IMR-90 (cell line): ENCODE measurements at regions not wholly inside any gene's neighbourhood (a gene's known extent, or its start where the extent isn't known, plus 50 kb on each side); places are given as distances from the start of the nearest gene placed in this dataset.

Experiments used
- ATAC-seq: fragments of 200-7000 bp; cut with Tn5 transposase; 2 replicates; pipeline ENCODE4 v1.9.1; 2020; ENCODE audit warnings: low read depth, mild to moderate bottlenecking, moderate library complexity
- BruUV-seq: library from RNA; stranded (reverse); fragments of 400-500 nt; replicated peaks from 2 replicates; lab custom pipeline; 2021; lab: Mats Ljungman, UMichigan
- CTCF ChIA-PET: fragments of 300-600 bp; formaldehyde crosslinking; extraction: SDS; loops from one replicate; lab custom pipeline; 2021; ENCODE audit warnings: antibody characterized with exemption; lab: Yijun Ruan, JAX
- POLR2A ChIA-PET: fragments of 300-600 bp; sonication (Branson Sonifier 250); formaldehyde crosslinking; loops from one replicate; lab custom pipeline; 2022; ENCODE audit warnings: antibody characterized with exemption; ENCODE audit not compliant: unreplicated experiment; lab: Charles Lee
- DNase-seq: peaks from one replicate; pipeline ENCODE4 v3.0.0; 2013
- H2AFZ ChIP-seq: replicated peaks from 2 replicates; pipeline ENCODE3; 2013; ENCODE audit warnings: low read length, mild to moderate bottlenecking; ENCODE audit not compliant: poor library complexity
- H2AK5ac ChIP-seq: 2 replicates; pipeline ENCODE4 v1.6.1; 2013; ENCODE audit warnings: low read depth, low read length, inconsistent platforms
- H2AK9ac ChIP-seq: replicated peaks from 2 replicates; pipeline ENCODE3; 2013; ENCODE audit warnings: mild to moderate bottlenecking, low read depth, low read length, moderate library complexity; ENCODE audit not compliant: poor library complexity
- H2BK120ac ChIP-seq: 2 replicates; pipeline ENCODE4 v1.6.1; 2013; ENCODE audit warnings: low read depth, low read length, inconsistent platforms
- H2BK15ac ChIP-seq: 3 replicates; pipeline ENCODE4 v1.6.1; 2013; ENCODE audit warnings: low read depth, low read length, inconsistent platforms
- H2BK20ac ChIP-seq: 2 replicates; pipeline ENCODE4 v1.6.1; 2013; ENCODE audit warnings: low read depth, mild to moderate bottlenecking, inconsistent platforms, low read length, moderate library complexity
- H2BK5ac ChIP-seq: 2 replicates; pipeline ENCODE4 v1.6.1; 2013; ENCODE audit warnings: mild to moderate bottlenecking, low read depth, low read length, inconsistent platforms; ENCODE audit not compliant: poor library complexity, severe bottlenecking
- H3K14ac ChIP-seq: replicated peaks from 2 replicates; pipeline ENCODE4 v1.6.1; 2013; ENCODE audit warnings: low read depth, low read length, inconsistent platforms
- H3K18ac ChIP-seq: 2 replicates; pipeline ENCODE4 v1.6.1; 2013; ENCODE audit warnings: low read depth, low read length, control low read depth
- H3K23ac ChIP-seq: 2 replicates; pipeline ENCODE4 v1.6.1; 2013; ENCODE audit warnings: low read depth, low read length, inconsistent platforms
- H3K27ac ChIP-seq: 2 replicates; pipeline ENCODE4 v1.5.1; 2013; ENCODE audit warnings: mild to moderate bottlenecking, control low read depth, low read length; ENCODE audit not compliant: insufficient read depth
- H3K27me3 ChIP-seq: 2 replicates; pipeline ENCODE4 v1.6.1; 2013; ENCODE audit warnings: low read length; ENCODE audit not compliant: control insufficient read depth, insufficient read depth
- H3K36me3 ChIP-seq: 2 replicates; pipeline ENCODE4 v1.6.1; 2013; ENCODE audit warnings: low read length, mixed read lengths; ENCODE audit not compliant: control insufficient read depth, insufficient read depth
- H3K4ac ChIP-seq: 2 replicates; pipeline ENCODE4 v1.6.1; 2013; ENCODE audit warnings: low read depth, low read length, inconsistent platforms
- H3K4me1 ChIP-seq: 2 replicates; pipeline ENCODE4 v1.6.1; 2013; ENCODE audit warnings: low read length, mixed read lengths; ENCODE audit not compliant: control insufficient read depth, insufficient read depth
- H3K4me2 ChIP-seq: 2 replicates; pipeline ENCODE4 v1.6.1; 2013; ENCODE audit warnings: low read depth, mild to moderate bottlenecking, control low read depth, low read length, moderate library complexity
- H3K4me3 ChIP-seq: 2 replicates; pipeline ENCODE4 v1.5.1; 2013; ENCODE audit warnings: low read depth, mild to moderate bottlenecking, control low read depth, low read length, moderate library complexity; ENCODE audit not compliant: insufficient read depth
- H3K56ac ChIP-seq: 2 replicates; pipeline ENCODE4 v1.6.1; 2013; ENCODE audit warnings: low read length, inconsistent platforms; ENCODE audit not compliant: insufficient read depth; ENCODE audit errors: extremely low read depth
- H3K79me1 ChIP-seq, 2 experiments: 2 replicates each; pipeline ENCODE4 v1.6.1; 2013; ENCODE audit warnings: low read length in 2 of 2, inconsistent platforms in 1 of 2, low read depth in 1 of 2
- H3K9ac ChIP-seq: 2 replicates; pipeline ENCODE4 v1.6.1; 2013; ENCODE audit warnings: low read depth, low read length, control low read depth
- H3K9me1 ChIP-seq: 2 replicates; pipeline ENCODE4 v1.6.1; 2013; ENCODE audit warnings: low read length, inconsistent platforms; ENCODE audit not compliant: insufficient read depth
- H3K9me3 ChIP-seq: 2 replicates; pipeline ENCODE4 v1.6.1; 2013; ENCODE audit warnings: low read length; ENCODE audit not compliant: control insufficient read depth, insufficient read depth
- H4K20me1 ChIP-seq: 2 replicates; pipeline ENCODE4 v1.6.1; 2013; ENCODE audit warnings: low read length, inconsistent platforms; ENCODE audit not compliant: insufficient read depth
- H4K5ac ChIP-seq: 2 replicates; pipeline ENCODE4 v1.6.1; 2013; ENCODE audit warnings: mild to moderate bottlenecking, low read depth, low read length, control low read depth
- H4K8ac ChIP-seq, 2 experiments: 2 replicates each; pipeline ENCODE4 v1.6.1; 2013; ENCODE audit warnings: low read depth in 2 of 2, low read length in 2 of 2, control low read depth in 1 of 2, inconsistent platforms in 1 of 2
- H4K91ac ChIP-seq: 2 replicates; pipeline ENCODE4 v1.6.1; 2013; ENCODE audit warnings: low read depth, low read length, inconsistent platforms; ENCODE audit not compliant: insufficient read depth
- BHLHE40 ChIP-seq: fragments of 150-350 bp; IDR thresholded peaks from 2 replicates; pipeline ENCODE4 v1.6.1; 2016; ENCODE audit warnings: mild to moderate bottlenecking, low read depth, low read length
- CEBPB ChIP-seq: IDR thresholded peaks from 2 replicates; pipeline ENCODE4 v1.6.1; 2012; ENCODE audit warnings: low read depth, low read length, improper control_type of control experiment
- CHD1 ChIP-seq: IDR thresholded peaks from 2 replicates; pipeline ENCODE4 v1.6.1; 2012; ENCODE audit warnings: low read depth, low read length, improper control_type of control experiment
- CTCF ChIP-seq: conservative IDR thresholded peaks from 2 replicates; pipeline ENCODE4 v1.5.1; 2012; ENCODE audit warnings: mild to moderate bottlenecking, low read depth, low read length, improper control_type of control experiment
- ELK1 ChIP-seq: fragments of 150-350 bp; IDR thresholded peaks from 2 replicates; pipeline ENCODE4 v1.6.1; 2016; ENCODE audit warnings: low read depth, mild to moderate bottlenecking, low read length, moderate library complexity, borderline replicate concordance
- FOS ChIP-seq: fragments of 150-350 bp; IDR thresholded peaks from 2 replicates; pipeline ENCODE4 v1.6.1; 2016; ENCODE audit warnings: low read depth, low read length
- MAFK ChIP-seq: IDR thresholded peaks from 2 replicates; pipeline ENCODE4 v1.6.1; 2012; ENCODE audit warnings: low read depth, low read length, improper control_type of control experiment
- MAZ ChIP-seq: IDR thresholded peaks from 2 replicates; pipeline ENCODE4 v1.6.1; 2012; ENCODE audit warnings: low read depth, mild to moderate bottlenecking, low read length, improper control_type of control experiment, moderate library complexity, borderline replicate concordance
- MXI1 ChIP-seq: IDR thresholded peaks from 2 replicates; pipeline ENCODE4 v1.6.1; 2012; ENCODE audit warnings: low read depth, mild to moderate bottlenecking, low read length, moderate library complexity, borderline replicate concordance
- NFE2L2 ChIP-seq: fragments of 150-350 bp; IDR thresholded peaks from 2 replicates; pipeline ENCODE4 v1.6.1; 2016; ENCODE audit warnings: low read depth, mild to moderate bottlenecking, low read length
- POLR2A ChIP-seq: IDR thresholded peaks from 2 replicates; pipeline ENCODE4 v1.6.1; 2012; ENCODE audit warnings: mild to moderate bottlenecking, low read depth, low read length
- RAD21 ChIP-seq: IDR thresholded peaks from 2 replicates; pipeline ENCODE4 v1.6.1; 2012; ENCODE audit warnings: low read length, improper control_type of control experiment
- RCOR1 ChIP-seq: IDR thresholded peaks from 2 replicates; pipeline ENCODE4 v1.6.1; 2012; ENCODE audit warnings: mild to moderate bottlenecking, low read length, improper control_type of control experiment; ENCODE audit not compliant: insufficient replicate concordance
- RFX5 ChIP-seq: IDR thresholded peaks from 2 replicates; pipeline ENCODE4 v1.8.0; 2012; ENCODE audit warnings: low read depth, mild to moderate bottlenecking, low read length, moderate library complexity
- SMC3 ChIP-seq: fragments of 150-350 bp; IDR thresholded peaks from 2 replicates; pipeline ENCODE4 v1.6.1; 2016; ENCODE audit warnings: low read depth, mild to moderate bottlenecking, antibody characterized with exemption, low read length, moderate library complexity
- USF2 ChIP-seq: fragments of 150-350 bp; IDR thresholded peaks from 2 replicates; pipeline ENCODE4 v1.6.1; 2017; ENCODE audit warnings: mild to moderate bottlenecking, antibody characterized with exemption, low read length, low read depth
- WGBS, 2 experiments: methylation state at CpG; one replicate each; pipeline versions ENCODE4 v1.1.5 to v1.1.7; 2013; ENCODE audit warnings: missing lambda C conversion rate in 2 of 2; ENCODE audit not compliant: insufficient read length in 1 of 2; ENCODE audit errors: extremely low coverage in 2 of 2; 5-methylcytosine and 5-hydroxymethylcytosine counted together
- dilution Hi-C: fragments of 300-500 bp; cut with HindIII; formaldehyde crosslinking; loops from one replicate; pipeline ENCODE4 v1.14.3; 2018; ENCODE audit warnings: low sequenced_read_pairs; ENCODE audit not compliant: unreplicated experiment
- in situ Hi-C: fragments of 300-500 bp; cut with MboI; formaldehyde crosslinking; loops from 3 replicates; pipeline ENCODE4 v1.14.3; 2019; ENCODE audit warnings: low sequenced_read_pairs, inconsistent platforms, mixed read lengths
- intact Hi-C: fragments of 100-400 bp; cut with micrococcal nuclease; formaldehyde crosslinking; loops from 2 replicates; pipeline ENCODE4 v1.10.0; 2022

GRCh38 chr11:45036733-45037132, 86.0 kb upstream of the TP53I11 start:
- no peak overlapping the region for H3K23ac ChIP-seq
- H3K9ac ChIP-seq, result no peak overlapping the region
- no CpG with 5 or more reads among the region's 6 CpGs for WGBS, 2 experiments
- H3K4ac ChIP-seq, result no peak overlapping the region
- no peak overlapping the region for H4K91ac ChIP-seq
- BruUV-seq, result no TSS peak
- no peak overlapping the region for H3K18ac ChIP-seq
- no peaks in the 10 kb centered on the region for H4K20me1 ChIP-seq
- H2BK120ac ChIP-seq, result no peak overlapping the region
- no peak overlapping the region for H2AFZ ChIP-seq
- no peak overlapping the region for H2BK20ac ChIP-seq
- ChIA-PET CTCF (no interaction called here), POLR2A (no interaction called here)
- in situ Hi-C loops (no loop called here), intact Hi-C loops (no loop called here), dilution Hi-C loops (no loop called here)
- no peak overlapping the region for H2BK15ac ChIP-seq
- peaks cover 4% of the 10 kb centered on the region for H3K9me3 ChIP-seq
- no peak overlapping the region for H2BK5ac ChIP-seq
- no peaks in the 10 kb centered on the region for H3K36me3 ChIP-seq
- no peaks in the 10 kb centered on the region for H3K9me1 ChIP-seq
- no peak for DNase-seq
- H3K4me3 ChIP-seq, result no peak overlapping the region
- H4K5ac ChIP-seq, result no peak overlapping the region
- no peak overlapping the region for H3K56ac ChIP-seq
- H3K27me3 ChIP-seq, result peaks cover 42% of the 10 kb centered on the region
- H3K79me1 ChIP-seq, result no peaks in the 10 kb centered on the region
- ATAC-seq, result no peak
- H2AK5ac ChIP-seq, result no peak overlapping the region
- no peaks in the 10 kb centered on the region for H3K4me1 ChIP-seq
- H3K27ac ChIP-seq, result no peak overlapping the region
- H3K4me2 ChIP-seq, result no peak overlapping the region
- H4K8ac ChIP-seq, result no peak overlapping the region
- no peak overlapping the region for H2AK9ac ChIP-seq
- H3K14ac ChIP-seq, result no peak overlapping the region
- TF ChIP-seq MXI1 (no peak), MAFK (no peak), ELK1 (no peak), CEBPB (no peak), FOS (no peak), BHLHE40 (no peak), NFE2L2 (no peak), RCOR1 (no peak), CHD1 (no peak), SMC3 (no peak), USF2 (no peak), CTCF (no peak), POLR2A (no peak), RFX5 (no peak), RAD21 (no peak), MAZ (no peak)
